GM19455 (cell line): ENCODE measurements at regions not wholly inside any gene's neighbourhood (a gene's known extent, or its start where the extent isn't known, plus 50 kb on each side); places are given as distances from the start of the nearest gene placed in this dataset.

Experiments used
- ATAC-seq: cut with Tn5 transposase; IDR thresholded peaks from one replicate; pipeline ENCODE4 v1.9.1; 2021; ENCODE audit not compliant: unreplicated experiment

GRCh38 chr16:85464383-85465305 lies 148.5 kb upstream of the GSE1 start:
- no peak for ATAC-seq

- ATAC-seq, result no peak
Observed at GRCh38 chr16:85465328-85466303, 147.5 kb upstream of the GSE1 start.

GRCh38 chr16:85466304-85466700 lies 146.8 kb upstream of the GSE1 start:
- no peak for ATAC-seq

GRCh38 chr16:85466989-85467388 lies 146.1 kb upstream of the GSE1 start:
- ATAC-seq, result no peak

GRCh38 chr16:85469929-85470590 lies 143.1 kb upstream of the GSE1 start:
- ATAC-seq, result no peak

- ATAC-seq, result no peak
Observed at GRCh38 chr16:85470873-85471272, 142.2 kb upstream of the GSE1 start.

GRCh38 chr16:85471469-85472431 lies 141.4 kb upstream of the GSE1 start:
- no peak for ATAC-seq

- ATAC-seq, result no peak
Observed at GRCh38 chr16:85472514-85472913, 140.6 kb upstream of the GSE1 start.

GRCh38 chr16:85473323-85473722 lies 139.8 kb upstream of the GSE1 start:
- no peak for ATAC-seq

GRCh38 chr16:85473909-85474620 lies 139.1 kb upstream of the GSE1 start:
- no peak for ATAC-seq

- no peak for ATAC-seq
Observed at GRCh38 chr16:85474621-85475217, 138.4 kb upstream of the GSE1 start.

- ATAC-seq, result no peak
Observed at GRCh38 chr16:85475233-85475632, 137.9 kb upstream of the GSE1 start.

- ATAC-seq, result no peak
Observed at GRCh38 chr16:85475691-85476300, 137.3 kb upstream of the GSE1 start.

- no peak for ATAC-seq
Observed at GRCh38 chr16:85476389-85476788, 136.7 kb upstream of the GSE1 start.

GRCh38 chr16:85477801-85478363 lies 135.2 kb upstream of the GSE1 start:
- ATAC-seq, result no peak

- ATAC-seq, result no peak
Observed at GRCh38 chr16:85479972-85480726, 133.0 kb upstream of the GSE1 start.

- no peak for ATAC-seq
Observed at GRCh38 chr16:85480727-85481101, 132.4 kb upstream of the GSE1 start.

GRCh38 chr16:85481206-85481605 lies 131.9 kb upstream of the GSE1 start:
- ATAC-seq, result no peak
